ENCODE measurements at regions not wholly inside any gene's neighbourhood (a gene's known extent, or its start where the extent isn't known, plus 50 kb on each side); places are given as distances from the start of the nearest gene placed in this dataset.

DNA sequence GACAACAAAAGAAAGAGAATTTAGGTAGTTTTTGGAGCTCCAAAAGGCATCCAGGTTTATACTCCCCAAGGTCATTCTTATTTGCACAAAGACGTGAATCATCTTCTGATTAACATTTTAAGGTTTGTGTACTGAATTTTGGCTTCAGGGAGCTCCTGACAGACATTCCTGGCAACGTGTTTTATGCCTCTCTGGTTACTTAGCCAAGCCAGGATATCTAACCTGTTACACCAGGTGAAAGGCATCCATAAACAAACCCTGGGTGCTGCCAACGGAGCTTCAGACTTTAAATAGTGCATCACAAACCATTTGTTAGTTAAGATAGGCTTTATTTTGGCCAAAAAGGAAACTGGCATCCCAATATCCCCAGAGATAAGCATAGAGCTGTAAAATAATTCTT is 997.3 kb downstream of the ARAP2 start:
- TF ChIP-seq, protein P1, sequence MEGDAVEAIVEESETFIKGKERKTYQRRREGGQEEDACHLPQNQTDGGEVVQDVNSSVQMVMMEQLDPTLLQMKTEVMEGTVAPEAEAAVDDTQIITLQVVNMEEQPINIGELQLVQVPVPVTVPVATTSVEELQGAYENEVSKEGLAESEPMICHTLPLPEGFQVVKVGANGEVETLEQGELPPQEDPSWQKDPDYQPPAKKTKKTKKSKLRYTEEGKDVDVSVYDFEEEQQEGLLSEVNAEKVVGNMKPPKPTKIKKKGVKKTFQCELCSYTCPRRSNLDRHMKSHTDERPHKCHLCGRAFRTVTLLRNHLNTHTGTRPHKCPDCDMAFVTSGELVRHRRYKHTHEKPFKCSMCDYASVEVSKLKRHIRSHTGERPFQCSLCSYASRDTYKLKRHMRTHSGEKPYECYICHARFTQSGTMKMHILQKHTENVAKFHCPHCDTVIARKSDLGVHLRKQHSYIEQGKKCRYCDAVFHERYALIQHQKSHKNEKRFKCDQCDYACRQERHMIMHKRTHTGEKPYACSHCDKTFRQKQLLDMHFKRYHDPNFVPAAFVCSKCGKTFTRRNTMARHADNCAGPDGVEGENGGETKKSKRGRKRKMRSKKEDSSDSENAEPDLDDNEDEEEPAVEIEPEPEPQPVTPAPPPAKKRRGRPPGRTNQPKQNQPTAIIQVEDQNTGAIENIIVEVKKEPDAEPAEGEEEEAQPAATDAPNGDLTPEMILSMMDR (IDR thresholded peaks at IDR 0.05), result no peak
- no peak for TF ChIP-seq POLR2A (IDR thresholded peaks at IDR 0.05)

All from adrenal gland (tissue), 5 donors.